GM23248 (cell line): ENCODE measurements at regions not wholly inside any gene's neighbourhood (a gene's known extent, or its start where the extent isn't known, plus 50 kb on each side); places are given as distances from the start of the nearest gene placed in this dataset.

Source experiments
- EZH2 ChIP-seq: fragments of 200-600 bp; sonication (generic); IDR thresholded peaks from 2 replicates; pipeline ENCODE4 v1.6.1; 2018; ENCODE audit warnings: antibody characterized with exemption, mild to moderate bottlenecking; ENCODE audit not compliant: insufficient read depth, poor library complexity, severe bottlenecking
- EZH2phosphoT487 ChIP-seq: fragments of 200-600 bp; sonication (generic); IDR thresholded peaks from 2 replicates; pipeline ENCODE4 v1.6.1; 2018; ENCODE audit warnings: antibody characterized with exemption, moderate library complexity, mild to moderate bottlenecking, low read depth; ENCODE audit not compliant: insufficient read depth

GRCh38 chr6:95364016-95364604, 213.2 kb upstream of the MANEA start:
- TF ChIP-seq EZH2, result no peak
- TF ChIP-seq EZH2phosphoT487, result no peak
